ENCODE measurements at regions not wholly inside any gene's neighbourhood (a gene's known extent, or its start where the extent isn't known, plus 50 kb on each side); places are given as distances from the start of the nearest gene placed in this dataset.
"Not testable (repeated sequence)": the region's sequence is repeated elsewhere in the genome, so short reads cannot be mapped to it uniquely, and the experiment has no call there.

DNA sequence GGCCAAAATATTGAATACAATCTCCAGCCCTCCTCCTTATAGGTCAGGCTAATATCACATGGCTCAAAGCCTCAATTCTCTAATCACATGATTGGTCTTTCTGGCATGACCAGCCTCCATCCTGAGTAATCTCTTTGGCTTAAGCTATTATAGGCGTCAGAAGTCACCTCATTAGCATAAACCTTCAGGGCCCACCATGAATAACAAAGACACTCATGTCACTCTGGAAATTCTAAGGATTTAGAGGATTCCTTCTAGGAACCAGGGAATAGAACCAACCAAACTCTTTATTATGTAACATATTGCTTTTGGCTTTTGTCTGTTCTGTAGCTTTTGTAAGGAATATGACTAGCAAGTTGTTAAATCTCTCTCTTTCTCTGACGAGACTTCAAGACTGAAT is 109.2 kb upstream of the IGFBP7 start:
- DNase-seq (ENCODE audit: low read depth in 4 of 4, low spot score in 2 of 4), result no peak

GRCh38 chr4:57214654-57215411 is 104.6 kb upstream of the IGFBP7 start:
- no peak for DNase-seq (ENCODE audit: low read depth in 4 of 4, low spot score in 2 of 4)

- no peak for DNase-seq (ENCODE audit: low read depth in 4 of 4, low spot score in 2 of 4)
Observed at GRCh38 chr4:57211131-57211530, 100.9 kb upstream of the IGFBP7 start.

- DNase-seq (ENCODE audit: low read depth in 4 of 4, low spot score in 2 of 4), result no peak
Observed at GRCh38 chr4:57206172-57206571, 96.0 kb upstream of the IGFBP7 start.

DNA sequence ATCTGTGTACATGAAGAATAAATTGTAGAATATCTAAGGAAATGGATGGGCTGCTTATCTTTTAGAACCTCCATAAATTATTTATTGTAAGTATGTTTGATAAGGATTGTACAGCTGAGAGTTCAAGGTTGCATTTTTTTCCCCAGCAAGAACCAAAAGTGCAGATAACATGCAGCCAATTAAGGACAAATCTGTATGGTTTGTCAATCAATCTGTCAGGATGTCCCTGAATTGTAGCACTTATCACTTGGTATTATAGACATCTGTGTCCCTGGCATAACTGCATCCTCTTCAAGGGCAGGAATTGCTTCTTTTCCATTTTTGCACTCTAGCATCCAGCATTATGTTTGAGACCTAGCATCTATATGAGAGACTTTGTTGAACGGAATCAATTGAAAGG is 95.4 kb upstream of the IGFBP7 start:
- DNase-seq (ENCODE audit: low read depth in 4 of 4, low spot score in 2 of 4), result no peak

- no peak for DNase-seq (ENCODE audit: low read depth in 4 of 4, low spot score in 2 of 4)
Observed at GRCh38 chr4:57200799-57201327, 90.7 kb upstream of the IGFBP7 start.

DNA sequence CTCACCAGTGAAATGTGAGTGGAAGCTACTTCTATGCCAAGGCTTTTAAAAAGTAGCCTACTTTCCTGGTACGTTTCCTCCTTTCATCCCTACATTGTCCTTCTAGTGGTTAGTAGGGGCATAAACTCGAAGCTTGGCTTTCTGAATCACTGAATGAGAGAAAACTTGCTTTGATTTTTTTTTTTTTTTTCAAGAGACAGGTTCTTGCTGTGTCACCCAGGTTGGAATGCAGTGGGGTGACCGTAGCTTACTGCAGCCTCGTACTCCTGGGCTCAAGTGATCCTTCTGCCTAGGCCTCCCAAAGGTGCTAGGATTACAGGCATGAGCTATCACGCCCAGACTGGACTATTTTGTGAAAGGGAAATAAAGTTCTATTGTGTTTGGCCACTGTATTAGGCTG is 89.1 kb upstream of the IGFBP7 start:
- no peak for DNase-seq (ENCODE audit: low read depth in 4 of 4, low spot score in 2 of 4)

GRCh38 chr4:57195622-57196021 is 85.4 kb upstream of the IGFBP7 start:
- DNase-seq (ENCODE audit: low read depth in 4 of 4, low spot score in 2 of 4), result no peak

DNA sequence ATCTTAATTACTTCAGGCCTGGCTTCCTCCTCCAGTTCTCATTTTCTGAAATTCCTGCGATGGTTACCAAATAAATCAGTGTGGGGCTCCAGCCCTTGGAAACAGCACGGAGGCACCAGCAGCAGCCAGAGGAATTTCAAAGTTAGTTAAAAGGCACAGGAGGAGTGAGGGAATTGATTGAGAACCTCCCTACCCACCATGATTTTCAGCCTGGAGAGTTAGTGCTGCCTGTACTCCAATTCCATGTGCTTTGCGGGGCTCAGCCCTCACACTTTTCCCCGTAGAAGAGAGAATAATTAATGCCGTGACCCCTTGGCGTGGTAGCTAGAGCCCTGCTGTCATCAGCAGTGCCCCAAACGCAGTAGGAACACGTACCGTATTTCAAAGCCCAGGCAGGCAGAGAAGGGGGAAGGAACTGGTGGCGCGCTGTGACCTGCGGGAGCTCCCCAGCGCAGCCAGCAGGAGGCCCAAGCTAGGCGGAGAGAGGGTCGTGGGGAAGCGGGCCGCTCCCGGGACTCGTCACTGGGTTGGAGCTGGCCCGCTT is 84.0 kb upstream of the IGFBP7 start:
- peak; percentile 40 to 74 (median 52) for DNase-seq (ENCODE audit: low read depth in 4 of 4, low spot score in 2 of 4)

DNA sequence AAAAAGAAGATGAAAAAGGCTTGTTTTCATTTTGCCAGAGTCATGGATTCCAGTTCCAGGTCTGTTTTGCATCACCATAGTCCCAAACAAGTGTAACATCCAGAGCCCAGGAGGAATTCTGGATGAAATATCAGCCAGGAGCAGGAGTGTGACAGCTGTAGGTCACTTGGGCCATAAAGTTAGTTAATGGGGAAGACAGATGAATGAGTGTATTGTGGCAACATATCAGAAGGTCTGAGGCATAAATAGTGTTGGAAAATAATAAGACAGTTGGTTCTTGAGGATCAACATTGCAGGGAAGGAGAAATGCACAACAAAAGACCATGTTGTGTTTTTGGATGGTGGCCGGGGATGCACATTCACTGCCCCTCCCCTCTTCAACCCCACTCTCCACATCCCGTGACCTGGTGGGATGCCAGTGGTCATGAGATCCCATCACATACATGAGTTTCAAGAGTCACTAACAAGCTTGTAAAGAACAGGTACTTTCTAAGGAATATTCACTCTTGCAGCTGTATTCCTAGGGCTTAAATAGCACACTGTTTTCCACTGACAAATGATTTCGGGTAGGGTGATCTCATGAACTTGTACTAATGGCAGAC is 83.1 kb upstream of the IGFBP7 start:
- DNase-seq (ENCODE audit: low read depth in 4 of 4, low spot score in 2 of 4), result no peak

GRCh38 chr4:57191523-57192034 is 81.4 kb upstream of the IGFBP7 start:
- DNase-seq (ENCODE audit: low read depth in 4 of 4, low spot score in 2 of 4), result peak; percentile 57 to 78 (median 70)

DNA sequence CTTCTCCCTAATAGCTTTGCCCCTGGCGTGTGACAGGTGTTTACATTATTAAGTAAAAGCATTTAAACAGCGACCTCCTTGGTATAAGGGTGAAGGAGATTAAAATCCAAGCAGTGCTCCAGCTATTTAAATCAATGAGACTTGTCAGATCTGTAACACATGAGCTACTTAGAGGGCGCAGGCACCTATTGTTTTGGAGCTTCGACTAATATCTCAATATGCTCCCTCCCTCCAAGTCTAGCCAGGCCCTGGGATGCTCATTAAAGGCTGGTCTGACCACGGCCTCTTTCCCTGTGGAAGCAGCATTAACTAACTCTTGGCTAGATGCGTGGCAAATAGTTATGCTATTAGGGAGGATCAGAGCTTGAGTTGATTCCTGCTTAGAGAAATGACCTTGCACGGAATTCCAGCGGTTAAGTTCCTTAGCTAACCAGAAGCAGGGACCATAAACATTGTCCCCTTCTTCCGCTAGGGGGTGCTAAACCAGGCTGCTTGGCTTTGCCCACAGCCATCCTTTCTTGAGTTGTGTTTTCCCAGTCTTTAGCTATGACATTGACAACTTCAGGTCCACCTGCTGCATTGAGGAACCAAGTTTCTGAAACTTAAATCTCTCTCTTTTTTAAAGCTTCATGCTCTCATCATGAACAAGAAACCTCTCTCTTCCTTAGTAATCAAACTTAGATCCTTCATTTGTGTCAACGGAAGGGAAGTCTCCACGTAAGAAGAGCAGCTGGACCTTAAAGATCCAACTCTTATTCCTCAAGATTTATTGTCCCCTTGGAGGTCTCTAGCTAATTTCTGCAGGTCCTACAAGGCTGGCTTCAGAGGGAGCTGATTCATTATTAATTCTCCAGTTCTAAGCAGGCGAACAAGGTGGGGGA is 80.7 kb upstream of the IGFBP7 start:
- DNase-seq (ENCODE audit: low read depth in 4 of 4, low spot score in 2 of 4), result peak in 1 of 4 donors; percentile 46

DNA sequence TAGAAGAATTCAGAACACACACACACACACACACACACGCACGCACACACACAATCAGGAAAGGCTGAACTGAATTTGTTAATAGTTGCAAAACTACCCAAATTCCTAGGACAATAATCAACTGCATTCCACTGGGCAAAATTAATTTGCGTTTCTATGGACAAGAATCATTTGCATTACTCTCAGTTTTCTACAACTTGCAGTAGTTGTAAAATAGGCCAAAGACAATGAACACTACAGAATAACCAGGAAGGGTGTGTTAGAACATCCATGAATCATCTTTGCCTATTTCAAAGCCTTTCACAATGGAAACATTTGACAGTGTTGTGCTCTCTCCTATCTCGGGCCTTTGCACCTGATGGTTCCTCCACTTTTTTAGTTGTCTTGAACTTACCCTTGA is 77.1 kb upstream of the IGFBP7 start:
- no peak for DNase-seq (ENCODE audit: low read depth in 4 of 4, low spot score in 2 of 4)

- DNase-seq (ENCODE audit: low read depth in 4 of 4, low spot score in 2 of 4), result no peak
Observed at GRCh38 chr4:57184378-57185029, 74.3 kb upstream of the IGFBP7 start.

GRCh38 chr4:57182132-57182874 is 72.1 kb upstream of the IGFBP7 start:
- no peak for DNase-seq (ENCODE audit: low read depth in 4 of 4, low spot score in 2 of 4)

DNA sequence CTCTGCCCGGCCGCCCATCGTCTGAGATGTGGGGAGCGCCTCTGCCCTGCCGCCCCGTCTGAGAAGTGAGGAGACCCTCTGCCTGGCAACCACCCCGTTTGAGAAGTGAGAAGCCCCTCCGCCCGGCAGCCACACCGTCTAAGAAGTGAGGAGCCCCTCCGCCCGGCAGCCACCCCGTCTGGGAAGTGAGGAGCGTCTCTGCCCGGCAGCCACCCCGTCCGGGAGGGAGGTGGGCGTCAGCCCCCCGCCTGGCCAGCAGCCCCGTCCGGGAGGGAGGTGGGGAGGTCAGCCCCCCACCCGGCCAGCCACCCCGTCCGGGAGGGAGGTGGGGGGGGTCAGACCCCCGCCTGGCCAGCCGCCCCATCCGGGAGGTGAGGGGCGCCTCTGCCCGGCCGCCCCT is 63.0 kb upstream of the IGFBP7 start:
- DNase-seq (ENCODE audit: low read depth in 4 of 4, low spot score in 2 of 4), result not testable (repeated sequence)

GRCh38 chr4:57172065-57172464 is 61.9 kb upstream of the IGFBP7 start:
- no peak for DNase-seq (ENCODE audit: low read depth in 4 of 4, low spot score in 2 of 4)

DNA sequence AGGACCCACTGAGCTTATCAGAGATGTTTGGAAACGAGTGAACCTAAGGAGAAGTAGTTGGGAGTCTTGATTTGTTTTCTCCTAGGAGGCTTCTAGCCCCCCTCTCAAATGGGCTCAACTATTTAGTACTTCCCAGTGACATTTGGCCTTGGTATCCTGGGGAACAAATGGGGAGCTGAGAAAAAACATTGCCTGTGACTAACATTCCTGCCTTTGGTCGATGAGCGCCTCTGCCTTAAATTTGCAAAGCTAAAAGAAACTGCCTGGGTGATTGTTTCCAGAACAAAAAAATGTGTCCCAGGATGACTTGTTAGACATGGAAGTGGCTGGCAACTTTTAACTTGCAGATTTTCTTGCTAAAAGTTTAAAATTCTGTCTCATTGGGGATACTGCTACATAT is 58.8 kb upstream of the IGFBP7 start:
- no peak for DNase-seq (ENCODE audit: low read depth in 4 of 4, low spot score in 2 of 4)
